OCI-LY1 (cell line): ENCODE measurements at regions not wholly inside any gene's neighbourhood (a gene's known extent, or its start where the extent isn't known, plus 50 kb on each side); places are given as distances from the start of the nearest gene placed in this dataset.

Experiments
- H2AFZ ChIP-seq: fragments of 200-600 bp; sonication (generic), shearing (Covaris generic); 2 replicates; pipeline ENCODE4 v1.6.0; 2014; ENCODE audit warnings: antibody characterized with exemption, mild to moderate bottlenecking, low read length
- H3F3A ChIP-seq: fragments of 200-600 bp; sonication (generic), shearing (Covaris generic); 2 replicates; pipeline ENCODE4 v1.6.0; 2014; ENCODE audit warnings: mild to moderate bottlenecking, antibody characterized with exemption, low read length, moderate library complexity; ENCODE audit not compliant: insufficient read depth
- H3K27ac ChIP-seq: fragments of 200-600 bp; sonication (generic); 2 replicates; pipeline ENCODE4 v1.5.1; 2014; ENCODE audit warnings: low read length, mixed run types, mild to moderate bottlenecking, low read depth; ENCODE audit not compliant: poor library complexity, severe bottlenecking
- H3K27me3 ChIP-seq: fragments of 200-600 bp; sonication (generic); 2 replicates; pipeline ENCODE4 v1.6.0; 2014; ENCODE audit warnings: antibody characterized with exemption, mild to moderate bottlenecking, low read length, moderate library complexity; ENCODE audit not compliant: insufficient read depth
- H3K36me3 ChIP-seq: fragments of 200-600 bp; sonication (generic); 2 replicates; pipeline ENCODE4 v1.6.1; 2014; ENCODE audit warnings: mild to moderate bottlenecking, antibody characterized with exemption, low read length, moderate library complexity, mixed read lengths; ENCODE audit not compliant: insufficient read depth
- H3K4me1 ChIP-seq: fragments of 200-600 bp; sonication (generic); 2 replicates; pipeline ENCODE4 v1.5.1; 2014; ENCODE audit warnings: mild to moderate bottlenecking, low read length, moderate library complexity; ENCODE audit not compliant: insufficient read depth, severe bottlenecking
- H3K4me2 ChIP-seq: fragments of 200-600 bp; sonication (generic), shearing (Covaris generic); 2 replicates; pipeline ENCODE4 v1.6.1; 2014; ENCODE audit warnings: low read length
- H3K4me3 ChIP-seq: fragments of 200-600 bp; sonication (generic); 2 replicates; pipeline ENCODE4 v1.5.1; 2014; ENCODE audit warnings: low read length, low read depth, mild to moderate bottlenecking, mixed read lengths; ENCODE audit not compliant: poor library complexity, severe bottlenecking
- H3K79me2 ChIP-seq: fragments of 200-600 bp; shearing (Covaris generic); 2 replicates; pipeline ENCODE4 v1.6.1; 2016; ENCODE audit warnings: mixed run types, low read length, mixed read lengths; ENCODE audit not compliant: insufficient read depth
- H3K9ac ChIP-seq: fragments of 200-600 bp; sonication (generic), shearing (Covaris generic); 2 replicates; pipeline ENCODE4 v1.6.1; 2014; ENCODE audit warnings: mild to moderate bottlenecking, low read length, mixed read lengths
- H3K9me2 ChIP-seq: fragments of 200-600 bp; sonication (generic), shearing (Covaris generic); 2 replicates; pipeline ENCODE4 v1.6.1; 2014; ENCODE audit warnings: low read depth, mild to moderate bottlenecking, low read length, mixed read lengths
- H3K9me3 ChIP-seq: fragments of 200-600 bp; shearing (Covaris generic); 2 replicates; pipeline ENCODE4 v1.6.1; 2014; ENCODE audit warnings: low read length, mixed read lengths
- H4K20me1 ChIP-seq: fragments of 200-600 bp; sonication (generic), shearing (Covaris generic); 2 replicates; pipeline ENCODE4 v1.6.0; 2016; ENCODE audit warnings: mild to moderate bottlenecking, low read length; ENCODE audit not compliant: insufficient read depth
- EZH2 ChIP-seq: fragments of 200-600 bp; sonication (generic), shearing (Covaris generic); IDR thresholded peaks from 2 replicates; pipeline ENCODE4 v1.8.0; 2017; ENCODE audit warnings: borderline replicate concordance, mixed run types, mild to moderate bottlenecking, antibody characterized with exemption, low read length, moderate library complexity, mixed read lengths
- TF ChIP-seq, protein P1 (sequence below): fragments of 200-600 bp; sonication (generic), shearing (Covaris generic); IDR thresholded peaks from 2 replicates; pipeline ENCODE4 v1.5.1; 2017; ENCODE audit warnings: mild to moderate bottlenecking, antibody characterized with exemption, low read length, moderate library complexity, mixed read lengths

DNA sequence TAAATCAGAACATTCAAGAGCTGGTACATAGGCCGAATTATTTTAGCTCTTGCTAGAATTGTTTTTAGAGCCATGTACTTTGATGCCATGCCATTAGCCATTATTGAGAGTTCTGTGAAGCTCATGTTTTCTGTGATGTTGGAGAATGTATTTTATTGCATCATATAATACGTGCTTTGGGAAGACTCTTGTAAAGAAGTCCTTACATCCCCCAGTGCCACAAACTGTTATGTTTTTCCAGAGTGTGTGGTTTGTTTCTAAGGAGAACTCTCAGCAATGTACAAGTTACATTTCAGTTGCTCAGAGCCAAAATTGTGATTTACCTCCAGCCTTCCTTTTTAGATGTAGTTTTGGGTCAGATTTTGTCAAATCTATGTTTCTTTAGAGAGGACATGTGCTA is 148.6 kb downstream of the HAUS1 start:
- Histone ChIP-seq H3K9me2 (no peaks in the 10 kb centered on the region), H3K27me3 (no peaks in the 10 kb centered on the region), H4K20me1 (no peaks in the 10 kb centered on the region), H3K4me2 (no peak overlapping the region), H3K36me3 (peaks cover 32% of the 10 kb centered on the region), H3K27ac (no peak overlapping the region), H3K4me1 (peaks cover 33% of the 10 kb centered on the region), H3K9ac (no peak overlapping the region), H3K79me2 (peaks cover 35% of the 10 kb centered on the region), H3K9me3 (no peaks in the 10 kb centered on the region), H3K4me3 (no peak overlapping the region), H2AFZ (no peak overlapping the region), H3F3A (no peaks in the 10 kb centered on the region; the same call in 1 of the 2 replicates)
- no peak for TF ChIP-seq EZH2

DNA sequence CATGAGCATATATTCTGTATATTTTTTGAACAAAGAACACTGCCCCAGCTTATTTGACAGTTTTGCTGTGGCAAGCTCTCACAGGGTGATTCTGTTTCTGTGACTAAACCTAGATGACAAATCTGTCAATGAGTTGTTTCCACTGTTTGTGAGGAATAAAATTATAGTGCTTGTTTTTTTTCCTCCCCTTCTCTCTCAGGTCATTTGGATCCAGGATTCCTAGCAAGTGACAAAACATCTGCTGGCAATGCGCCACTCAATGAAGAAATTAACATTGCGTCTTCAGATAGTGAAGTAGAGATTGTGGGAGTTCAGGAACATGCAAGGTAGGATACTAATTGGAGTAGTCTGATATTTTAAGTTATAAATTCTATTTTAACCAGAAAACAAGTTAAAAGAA is 149.3 kb downstream of the HAUS1 start:
- Histone ChIP-seq H3K36me3 (peaks cover 32% of the 10 kb centered on the region), H3K27me3 (no peaks in the 10 kb centered on the region), H3K4me2 (no peak overlapping the region), H3K9ac (no peak overlapping the region), H3K79me2 (peaks cover 37% of the 10 kb centered on the region), H4K20me1 (no peaks in the 10 kb centered on the region), H3F3A (no peaks in the 10 kb centered on the region; the same call in 1 of the 2 replicates), H3K9me3 (no peaks in the 10 kb centered on the region), H3K27ac (no peak overlapping the region), H3K4me1 (peaks cover 28% of the 10 kb centered on the region), H3K4me3 (no peak overlapping the region), H2AFZ (no peak overlapping the region), H3K9me2 (no peaks in the 10 kb centered on the region)
- TF ChIP-seq, protein P1, sequence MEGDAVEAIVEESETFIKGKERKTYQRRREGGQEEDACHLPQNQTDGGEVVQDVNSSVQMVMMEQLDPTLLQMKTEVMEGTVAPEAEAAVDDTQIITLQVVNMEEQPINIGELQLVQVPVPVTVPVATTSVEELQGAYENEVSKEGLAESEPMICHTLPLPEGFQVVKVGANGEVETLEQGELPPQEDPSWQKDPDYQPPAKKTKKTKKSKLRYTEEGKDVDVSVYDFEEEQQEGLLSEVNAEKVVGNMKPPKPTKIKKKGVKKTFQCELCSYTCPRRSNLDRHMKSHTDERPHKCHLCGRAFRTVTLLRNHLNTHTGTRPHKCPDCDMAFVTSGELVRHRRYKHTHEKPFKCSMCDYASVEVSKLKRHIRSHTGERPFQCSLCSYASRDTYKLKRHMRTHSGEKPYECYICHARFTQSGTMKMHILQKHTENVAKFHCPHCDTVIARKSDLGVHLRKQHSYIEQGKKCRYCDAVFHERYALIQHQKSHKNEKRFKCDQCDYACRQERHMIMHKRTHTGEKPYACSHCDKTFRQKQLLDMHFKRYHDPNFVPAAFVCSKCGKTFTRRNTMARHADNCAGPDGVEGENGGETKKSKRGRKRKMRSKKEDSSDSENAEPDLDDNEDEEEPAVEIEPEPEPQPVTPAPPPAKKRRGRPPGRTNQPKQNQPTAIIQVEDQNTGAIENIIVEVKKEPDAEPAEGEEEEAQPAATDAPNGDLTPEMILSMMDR, result no peak
- TF ChIP-seq EZH2, result no peak

DNA sequence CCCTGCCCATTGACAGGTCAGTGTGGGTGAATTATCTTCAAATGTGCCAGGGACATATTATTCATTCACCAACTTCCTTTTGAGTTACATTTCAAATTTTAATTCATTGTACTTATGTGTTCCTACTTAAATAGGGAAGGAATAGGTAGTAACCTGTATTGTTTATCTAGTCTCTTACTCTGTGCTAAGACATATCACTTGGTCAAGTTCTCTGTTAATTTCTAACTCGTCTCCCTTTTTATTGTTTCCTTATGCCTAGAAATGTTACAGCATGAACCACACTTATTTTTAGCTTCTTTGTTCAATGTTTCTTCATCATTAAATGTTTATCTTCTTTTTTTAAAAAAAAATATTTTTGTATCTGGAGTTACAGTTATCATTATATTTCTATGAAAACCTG is 151.9 kb downstream of the HAUS1 start:
- H3F3A ChIP-seq, result no peaks in the 10 kb centered on the region
- H2AFZ ChIP-seq, result no peak overlapping the region
- H3K79me2 ChIP-seq, result peaks cover 36% of the 10 kb centered on the region
- H3K27me3 ChIP-seq, result no peaks in the 10 kb centered on the region
- H3K9ac ChIP-seq, result no peak overlapping the region
- no peak overlapping the region for H3K27ac ChIP-seq
- no peak overlapping the region for H3K4me3 ChIP-seq
- H3K9me3 ChIP-seq, result no peaks in the 10 kb centered on the region
- H3K36me3 ChIP-seq, result peaks cover 39% of the 10 kb centered on the region
- H3K4me2 ChIP-seq, result no peak overlapping the region
- peaks cover 2% of the 10 kb centered on the region for H3K4me1 ChIP-seq
- TF ChIP-seq, protein P1, result no peak
- TF ChIP-seq EZH2, result no peak
- no peaks in the 10 kb centered on the region for H3K9me2 ChIP-seq
- no peaks in the 10 kb centered on the region for H4K20me1 ChIP-seq

DNA sequence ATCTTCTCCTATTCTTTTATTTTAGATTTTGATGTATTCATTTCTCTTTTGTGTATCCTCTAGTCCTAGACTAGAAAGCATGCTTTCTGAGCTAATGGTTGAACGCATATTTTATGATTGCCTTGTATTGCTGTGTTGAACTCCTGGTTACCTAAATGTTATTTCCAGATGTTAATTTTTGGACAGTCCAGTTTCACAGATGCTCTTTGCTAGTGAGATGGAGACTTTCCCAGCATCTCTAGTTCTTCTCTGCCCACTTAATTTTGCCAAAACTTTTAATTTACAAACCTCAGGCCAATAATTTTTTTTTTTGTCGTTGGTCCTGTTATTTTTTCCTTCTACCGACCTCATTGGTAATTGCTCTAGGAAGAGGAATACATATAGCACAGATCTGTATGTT is 153.2 kb downstream of the HAUS1 start:
- peaks cover 47% of the 10 kb centered on the region for H3K36me3 ChIP-seq

More for the DNA sequence above, 153.2 kb downstream of the HAUS1 start:
- Histone ChIP-seq H3K79me2 (peaks cover 29% of the 10 kb centered on the region), H3F3A (no peaks in the 10 kb centered on the region), H3K9me3 (no peaks in the 10 kb centered on the region), H4K20me1 (no peaks in the 10 kb centered on the region), H3K4me3 (no peak overlapping the region), H2AFZ (no peak overlapping the region), H3K4me1 (no peaks in the 10 kb centered on the region), H3K9ac (no peak overlapping the region), H3K9me2 (no peaks in the 10 kb centered on the region), H3K4me2 (no peak overlapping the region), H3K27ac (no peak overlapping the region), H3K27me3 (no peaks in the 10 kb centered on the region)
- no peak for TF ChIP-seq EZH2
- TF ChIP-seq, protein P1, result no peak
